Mammary epithelial cell (primary cell): ENCODE measurements at regions not wholly inside any gene's neighbourhood (a gene's known extent, or its start where the extent isn't known, plus 50 kb on each side); places are given as distances from the start of the nearest gene placed in this dataset.

ENCODE experiments used
- EZH2 ChIP-seq: IDR thresholded peaks from 2 replicates; pipeline ENCODE4 v1.6.1; 2012; ENCODE audit warnings: low read length, inconsistent platforms, borderline replicate concordance
- TF ChIP-seq, protein P1 (sequence below), 2 donors: IDR thresholded peaks in 1 of 2; conservative IDR thresholded peaks in 1 of 2; 2 replicates each; pipeline ENCODE4 v1.5.1; 2011 to 2012; ENCODE audit warnings: inconsistent platforms in 2 of 2, low read length in 2 of 2, mild to moderate bottlenecking in 2 of 2, control low read depth in 1 of 2, low read depth in 1 of 2; ENCODE audit not compliant: insufficient read depth in 1 of 2; ENCODE audit errors: extremely low read depth in 1 of 2

DNA sequence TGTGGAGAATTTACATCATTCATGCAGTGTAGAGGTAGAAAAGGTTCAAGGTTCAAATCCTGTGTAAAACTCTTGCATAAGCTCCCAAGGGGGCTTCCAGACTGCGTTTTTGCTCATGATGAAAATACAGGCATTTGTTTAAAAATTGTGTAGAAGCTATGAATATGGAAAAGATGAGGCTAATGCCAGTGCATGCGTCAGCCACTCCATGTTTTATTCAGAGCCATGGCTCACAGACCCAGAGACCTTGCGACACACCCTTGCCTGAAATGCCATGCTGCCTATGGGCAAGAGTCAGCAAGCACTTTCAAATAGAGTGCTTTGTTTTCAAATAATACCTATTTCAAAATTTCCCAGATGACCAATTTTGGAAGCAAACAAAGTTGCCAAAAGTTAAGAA lies 262.3 kb downstream of the TRIB2 start:
- TF ChIP-seq, protein P1, sequence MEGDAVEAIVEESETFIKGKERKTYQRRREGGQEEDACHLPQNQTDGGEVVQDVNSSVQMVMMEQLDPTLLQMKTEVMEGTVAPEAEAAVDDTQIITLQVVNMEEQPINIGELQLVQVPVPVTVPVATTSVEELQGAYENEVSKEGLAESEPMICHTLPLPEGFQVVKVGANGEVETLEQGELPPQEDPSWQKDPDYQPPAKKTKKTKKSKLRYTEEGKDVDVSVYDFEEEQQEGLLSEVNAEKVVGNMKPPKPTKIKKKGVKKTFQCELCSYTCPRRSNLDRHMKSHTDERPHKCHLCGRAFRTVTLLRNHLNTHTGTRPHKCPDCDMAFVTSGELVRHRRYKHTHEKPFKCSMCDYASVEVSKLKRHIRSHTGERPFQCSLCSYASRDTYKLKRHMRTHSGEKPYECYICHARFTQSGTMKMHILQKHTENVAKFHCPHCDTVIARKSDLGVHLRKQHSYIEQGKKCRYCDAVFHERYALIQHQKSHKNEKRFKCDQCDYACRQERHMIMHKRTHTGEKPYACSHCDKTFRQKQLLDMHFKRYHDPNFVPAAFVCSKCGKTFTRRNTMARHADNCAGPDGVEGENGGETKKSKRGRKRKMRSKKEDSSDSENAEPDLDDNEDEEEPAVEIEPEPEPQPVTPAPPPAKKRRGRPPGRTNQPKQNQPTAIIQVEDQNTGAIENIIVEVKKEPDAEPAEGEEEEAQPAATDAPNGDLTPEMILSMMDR (conservative IDR thresholded peaks at IDR 0.05 in 1 of 2, IDR thresholded peaks at IDR 0.05 in 1 of 2; ENCODE audit: extremely low read depth in 1 of 2, insufficient read depth in 1 of 2, low read depth in 1 of 2, low read length in 2 of 2) = no peak
- no peak for TF ChIP-seq EZH2
